GM19025 (cell line): ENCODE measurements at regions not wholly inside any gene's neighbourhood (a gene's known extent, or its start where the extent isn't known, plus 50 kb on each side); places are given as distances from the start of the nearest gene placed in this dataset.

ENCODE experiments used
- ATAC-seq: cut with Tn5 transposase; IDR thresholded peaks from one replicate; pipeline ENCODE4 v1.9.1; 2021; ENCODE audit warnings: mild to moderate bottlenecking, low read depth, moderate library complexity; ENCODE audit not compliant: unreplicated experiment

DNA sequence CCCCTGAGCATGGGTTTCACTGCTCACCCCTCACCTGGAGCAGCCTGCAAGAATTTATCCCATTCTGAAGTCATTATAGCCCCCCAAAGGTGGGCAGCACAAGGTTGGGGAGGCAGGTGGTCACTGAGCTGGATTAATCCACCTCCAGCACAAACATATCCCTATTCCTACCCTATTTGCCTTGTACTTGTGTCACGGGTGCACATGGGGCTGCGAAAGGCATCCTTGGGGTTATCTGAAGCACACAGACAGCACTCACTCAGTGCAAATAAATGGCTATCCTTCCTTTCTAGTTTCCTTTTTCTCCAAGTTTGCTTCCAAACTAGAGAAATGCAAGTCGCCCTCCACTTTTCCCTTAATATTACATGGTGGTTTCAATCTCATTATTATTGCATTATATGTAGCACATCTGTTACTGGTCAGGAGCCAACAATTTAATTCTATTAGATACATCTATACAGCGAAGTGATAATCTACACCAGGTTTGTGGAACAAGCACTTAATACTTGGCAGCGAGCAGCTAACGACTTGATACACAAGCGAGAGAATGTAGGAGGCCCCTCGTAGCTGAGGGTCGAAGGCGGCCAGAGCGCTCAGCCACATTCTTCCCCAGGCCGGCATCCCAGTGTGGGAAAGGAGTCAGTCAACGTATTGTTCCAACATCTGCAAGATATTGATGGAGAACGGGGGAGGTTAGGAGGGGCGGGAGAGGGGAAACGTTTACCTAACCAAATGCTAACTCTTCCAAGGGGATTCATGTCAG lies 121.3 kb upstream of the HABP2 start:
- ATAC-seq = no peak

DNA sequence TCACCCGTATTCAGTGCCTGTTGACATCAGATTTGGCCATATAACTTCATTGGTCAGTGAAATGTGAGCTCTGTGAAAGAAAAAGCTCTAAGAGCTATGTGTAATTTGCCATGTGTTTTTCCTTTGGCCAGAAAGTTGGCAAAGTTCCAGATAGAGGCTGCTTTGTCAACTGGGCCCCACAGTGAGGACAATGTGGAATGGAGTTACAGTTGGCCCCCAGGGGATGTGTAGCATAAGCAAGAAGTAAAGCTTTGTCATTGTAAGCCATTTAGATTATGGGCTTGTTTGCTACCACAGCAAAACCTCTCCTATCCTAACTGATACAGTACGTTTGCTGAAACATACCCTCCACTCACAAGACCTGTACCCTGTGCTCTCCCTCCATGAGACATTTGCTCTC lies 119.1 kb upstream of the HABP2 start:
- no peak for ATAC-seq

DNA sequence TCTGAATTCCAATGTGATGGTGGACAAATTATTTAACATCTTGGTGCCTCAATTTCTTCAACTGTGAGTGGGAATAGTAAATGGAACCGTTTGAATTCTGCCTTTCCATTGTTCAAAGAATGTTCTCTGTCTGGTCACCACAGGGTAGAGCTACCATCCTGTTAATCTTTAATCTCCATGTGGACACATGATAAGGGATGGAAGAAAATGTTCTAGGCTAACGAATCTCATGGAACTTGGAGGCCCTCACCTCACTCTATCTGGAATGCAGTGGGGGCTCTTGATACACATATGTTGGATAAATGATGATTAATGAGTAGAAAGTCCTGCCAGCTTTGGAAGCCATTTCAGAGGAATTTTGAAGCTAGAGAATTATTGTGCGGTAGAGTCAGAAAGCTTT lies 118.5 kb upstream of the HABP2 start:
- no peak for ATAC-seq

GRCh38 chr10:113434950-113435349 lies 117.9 kb upstream of the HABP2 start:
- ATAC-seq = no peak

- ATAC-seq = no peak
These were observed 117.0 kb upstream of the HABP2 start for GRCh38 chr10:113435881-113436280.

DNA sequence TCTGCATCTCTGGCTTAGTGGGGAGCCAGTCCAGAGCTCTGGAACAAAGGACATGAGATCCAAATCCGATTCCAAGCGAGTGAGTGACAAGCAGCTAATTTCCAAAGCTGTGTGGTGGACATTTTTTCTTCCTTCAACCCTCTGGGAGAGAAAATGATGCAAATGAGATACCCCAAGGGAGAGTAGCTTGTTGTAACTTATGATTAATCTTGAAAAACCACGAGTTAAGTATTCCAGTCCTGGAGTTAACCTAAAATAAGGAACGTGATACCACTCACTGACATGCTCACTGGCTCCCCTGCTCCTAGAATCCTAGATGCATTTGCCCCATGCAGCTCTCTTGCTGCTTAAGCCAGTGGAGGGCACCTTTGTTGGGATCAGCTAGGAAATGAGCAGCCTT lies 116.0 kb upstream of the HABP2 start:
- no peak for ATAC-seq

DNA sequence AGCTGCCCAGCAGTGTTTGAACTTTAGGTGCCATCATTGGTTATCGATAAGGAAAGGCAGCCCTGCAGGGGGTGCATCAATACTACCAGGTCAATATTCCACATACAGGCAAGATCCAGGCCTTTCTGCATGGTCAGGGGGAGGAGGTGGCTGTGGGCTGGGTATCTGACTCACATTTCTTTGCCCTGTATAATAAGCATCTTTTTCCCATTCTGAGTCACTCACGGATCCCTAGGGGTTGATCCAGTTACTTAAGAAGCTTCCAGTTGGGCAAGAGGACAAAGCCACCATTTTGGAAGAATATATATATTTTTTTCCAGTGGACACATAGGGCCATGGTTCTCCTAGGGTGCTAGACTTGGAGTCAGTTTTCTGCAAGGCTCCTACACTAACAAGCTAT lies 114.2 kb upstream of the HABP2 start:
- ATAC-seq = no peak

GRCh38 chr10:113441220-113441619 lies 111.6 kb upstream of the HABP2 start:
- no peak for ATAC-seq

- no peak for ATAC-seq
These were observed 111.1 kb upstream of the HABP2 start for GRCh38 chr10:113441686-113442270.

- no peak for ATAC-seq
These were observed 110.5 kb upstream of the HABP2 start for GRCh38 chr10:113442336-113442735.

- no peak for ATAC-seq
These were observed 109.5 kb upstream of the HABP2 start for GRCh38 chr10:113443141-113443925.

GRCh38 chr10:113444766-113445365 lies 108.0 kb upstream of the HABP2 start:
- ATAC-seq = no peak

- no peak for ATAC-seq
These were observed 107.1 kb upstream of the HABP2 start for GRCh38 chr10:113445736-113446135.

GRCh38 chr10:113446739-113447138 lies 106.1 kb upstream of the HABP2 start:
- no peak for ATAC-seq

GRCh38 chr10:113447278-113447677 lies 105.6 kb upstream of the HABP2 start:
- ATAC-seq = no peak

- ATAC-seq = no peak
These were observed 103.7 kb upstream of the HABP2 start for GRCh38 chr10:113449006-113449695.

DNA sequence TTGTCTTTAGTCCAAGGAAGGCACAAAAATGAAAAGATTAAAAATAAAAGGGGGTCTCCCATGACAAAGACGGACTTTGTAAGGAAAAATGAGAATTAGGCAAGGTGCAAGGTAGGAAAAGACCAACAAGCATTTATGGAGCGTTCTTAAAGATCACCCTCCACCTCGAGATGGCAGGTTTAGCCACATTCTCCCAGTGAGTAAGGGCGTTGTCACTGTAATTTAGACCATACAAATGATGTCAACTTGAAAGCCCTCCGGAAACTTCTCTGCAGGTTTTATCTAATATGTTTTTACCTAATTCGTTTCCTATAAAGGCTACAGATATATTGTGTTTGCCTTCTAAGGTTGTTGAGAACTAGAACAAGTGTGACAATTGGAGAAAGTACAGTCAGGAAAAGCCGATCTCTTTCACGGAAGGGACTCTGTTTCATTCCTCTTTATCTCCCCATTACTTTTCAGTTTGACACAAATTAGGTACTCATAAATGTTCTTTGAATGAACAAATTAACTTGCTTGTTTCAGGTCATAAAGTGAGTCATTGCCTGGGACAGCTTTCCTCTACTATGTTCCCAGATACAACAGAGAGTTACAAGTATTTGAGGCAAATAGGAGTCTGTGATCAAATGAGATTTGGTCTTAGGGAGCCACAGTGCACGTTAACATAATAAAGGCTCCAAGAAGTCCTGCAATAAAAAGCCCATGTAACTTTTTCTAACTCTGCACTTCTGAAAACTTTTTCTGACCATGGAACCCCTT lies 102.6 kb upstream of the HABP2 start:
- no peak for ATAC-seq

DNA sequence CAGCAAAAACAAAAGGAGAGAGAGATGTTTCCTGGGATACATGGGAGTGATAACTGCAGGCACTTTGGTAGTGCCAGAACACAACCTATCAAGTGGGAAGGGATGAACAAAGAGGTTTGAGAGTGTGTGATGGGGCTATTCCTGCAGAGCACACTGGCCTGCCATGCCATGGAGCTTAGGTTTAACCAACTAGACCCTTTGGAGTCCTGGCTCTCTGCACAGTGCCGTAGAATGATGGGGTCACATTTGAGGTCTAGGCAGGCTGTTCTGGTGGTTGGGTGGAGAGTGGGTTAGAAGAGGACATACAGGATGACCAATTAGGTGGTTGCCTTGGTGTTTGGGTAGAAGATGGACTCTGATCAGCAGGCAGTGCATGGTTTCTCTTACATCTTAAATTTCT lies 101.9 kb upstream of the HABP2 start:
- ATAC-seq = no peak

- no peak for ATAC-seq
These were observed 100.6 kb upstream of the HABP2 start for GRCh38 chr10:113452146-113452845.
